ENCODE measurements at regions not wholly inside any gene's neighbourhood (a gene's known extent, or its start where the extent isn't known, plus 50 kb on each side); places are given as distances from the start of the nearest gene placed in this dataset.
A peak's percentile ranks its signal among the peaks of the same experiment; 100 is the strongest.

- TF ChIP-seq EZH2 (IDR thresholded peaks at IDR 0.05; ENCODE audit: borderline replicate concordance, low read depth, low read length, severe bottlenecking) (no peak), CTCF (IDR thresholded peaks at IDR 0.05; ENCODE audit: borderline replicate concordance, extremely low read depth, low read length, poor library complexity, severe bottlenecking) (peak; percentile 18)
Observed at GRCh38 chr12:124392271-124392666, 97.4 kb downstream of the RFLNA start.
